Thyroid gland (tissue), 4 donors: ENCODE measurements at regions not wholly inside any gene's neighbourhood (a gene's known extent, or its start where the extent isn't known, plus 50 kb on each side); places are given as distances from the start of the nearest gene placed in this dataset.

Experiments used
- CTCF ChIP-seq, 6 experiments: fragments of 200-600 bp in 3 of 6; fragments of 450-650 bp in 3 of 6; sonication (generic) in 3 of 6; IDR thresholded peaks; one replicate each; pipeline ENCODE4 v1.5.1; 2016 to 2019; ENCODE audit warnings: antibody characterized with exemption in 6 of 6, mild to moderate bottlenecking in 2 of 6, inconsistent platforms in 1 of 6, moderate library complexity in 1 of 6
- POLR2A ChIP-seq, 2 donors: fragments of 450-650 bp; IDR thresholded peaks; one replicate each; pipeline ENCODE4 v1.6.1; 2017; ENCODE audit warnings: antibody characterized with exemption in 2 of 2, mild to moderate bottlenecking in 2 of 2, moderate library complexity in 1 of 2

DNA sequence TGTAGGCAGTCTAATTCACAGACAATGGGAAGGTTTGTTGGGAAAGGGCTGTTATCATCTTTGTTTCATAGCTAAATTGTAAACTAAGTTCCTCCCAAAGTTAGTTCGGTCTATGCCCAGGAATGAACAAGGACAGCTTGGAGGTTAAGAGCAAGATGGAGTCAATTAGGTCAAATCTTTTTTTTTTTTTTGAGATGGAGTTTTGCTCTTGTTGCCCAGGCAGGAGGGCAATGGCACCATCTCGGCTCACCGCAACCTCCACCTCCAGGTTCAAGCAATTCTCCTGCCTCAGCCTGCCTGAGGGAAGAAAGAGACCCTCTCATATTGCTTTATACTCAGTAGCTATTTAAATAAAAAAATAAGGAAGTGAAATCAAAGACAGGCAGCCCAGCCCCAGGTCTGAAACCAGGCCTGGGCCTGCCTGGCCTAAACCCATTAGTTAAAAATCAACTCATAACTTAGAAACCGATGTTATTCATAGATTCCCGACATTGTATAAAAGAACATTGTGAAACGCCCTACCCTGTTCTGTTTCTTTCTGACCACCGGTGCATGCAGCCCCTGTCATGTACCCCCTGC lies 297.4 kb upstream of the SGCG start:
- TF ChIP-seq CTCF (IDR thresholded peaks at IDR 0.05) (no peak), POLR2A (IDR thresholded peaks at IDR 0.05) (no peak)
